GM23248 (cell line): ENCODE measurements at regions not wholly inside any gene's neighbourhood (a gene's known extent, or its start where the extent isn't known, plus 50 kb on each side); places are given as distances from the start of the nearest gene placed in this dataset.

Experiments
- EZH2 ChIP-seq: fragments of 200-600 bp; sonication (generic); IDR thresholded peaks from 2 replicates; pipeline ENCODE4 v1.6.1; 2018; ENCODE audit warnings: antibody characterized with exemption, mild to moderate bottlenecking; ENCODE audit not compliant: insufficient read depth, poor library complexity, severe bottlenecking
- EZH2phosphoT487 ChIP-seq: fragments of 200-600 bp; sonication (generic); IDR thresholded peaks from 2 replicates; pipeline ENCODE4 v1.6.1; 2018; ENCODE audit warnings: antibody characterized with exemption, moderate library complexity, mild to moderate bottlenecking, low read depth; ENCODE audit not compliant: insufficient read depth

DNA sequence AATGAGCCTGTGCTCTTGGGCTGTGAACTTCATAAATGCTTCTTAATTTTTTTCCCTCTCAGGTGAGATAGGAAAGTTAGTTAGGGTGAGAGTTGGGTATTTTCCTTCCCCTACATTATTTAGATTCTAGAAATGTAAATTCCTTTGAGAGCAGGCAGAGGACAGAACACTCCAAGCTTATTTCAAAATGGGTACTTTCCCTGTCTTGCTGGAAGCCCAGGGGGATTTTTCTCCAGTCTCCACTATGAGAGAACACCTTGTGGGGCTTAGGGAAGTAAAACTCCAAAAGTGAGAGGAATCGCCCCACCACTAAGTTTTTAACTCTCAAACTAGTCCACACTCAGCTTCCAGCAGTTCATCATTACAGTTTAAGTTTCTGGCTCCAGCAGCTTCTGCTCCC, 253.2 kb upstream of the CTAGE1 start:
- TF ChIP-seq EZH2phosphoT487 (no peak), EZH2 (no peak)
